Lower leg skin (tissue), 4 donors: ENCODE measurements at regions not wholly inside any gene's neighbourhood (a gene's known extent, or its start where the extent isn't known, plus 50 kb on each side); places are given as distances from the start of the nearest gene placed in this dataset.

Experiments
- DNase-seq, 2 donors: peaks; one replicate each; pipeline ENCODE4 v3.0.0-alpha.2; 2019; ENCODE audit warnings: low spot score in 2 of 2
- H3K4me3 ChIP-seq: fragments of 200-600 bp; sonication (generic); 2 replicates; pipeline ENCODE4 v1.5.1; 2017; ENCODE audit warnings: mild to moderate bottlenecking, low read depth; ENCODE audit not compliant: poor library complexity, severe bottlenecking
- CTCF ChIP-seq, 3 donors: fragments of 450-650 bp; IDR thresholded peaks; one replicate each; pipeline ENCODE4 v1.5.1; 2016; ENCODE audit warnings: antibody characterized with exemption in 3 of 3, mild to moderate bottlenecking in 3 of 3, moderate library complexity in 2 of 3
- POLR2A ChIP-seq, 2 donors: fragments of 450-650 bp; IDR thresholded peaks; one replicate each; pipeline ENCODE4 v1.6.1; 2016 to 2017; ENCODE audit warnings: antibody characterized with exemption in 2 of 2, mild to moderate bottlenecking in 1 of 2, moderate library complexity in 1 of 2
- WGBS, 2 donors: methylation state at CpG; one replicate each; pipeline ENCODE4 v1.1.5; 2018; 5-methylcytosine and 5-hydroxymethylcytosine counted together
- intact Hi-C: fragments of 100-400 bp; cut with DNase I; formaldehyde crosslinking; loops from one replicate; pipeline ENCODE4 v1.15.0; 2023; ENCODE audit warnings: low total_unique reads

- H3K4me3 ChIP-seq, result no peak overlapping the region
- 90 to 92% methylated on average over 5 of the region's 5 CpGs for WGBS, 2 donors
- intact Hi-C loops, result loop anchor here (10.0 kb wide), 1 partner anchor 737 kb away; no protein-coding TSS in a partner anchor
- TF ChIP-seq POLR2A (IDR thresholded peaks at IDR 0.05) (no peak), CTCF (IDR thresholded peaks at IDR 0.05) (no peak)
- no peak for DNase-seq
Observed at GRCh38 chr14:26982071-26982470, 384.2 kb upstream of the NOVA1 start.

- intact Hi-C loops, result loop anchor here (10.0 kb wide), 1 partner anchor 740 kb away; no protein-coding TSS in a partner anchor
- DNase-seq, result peak in 1 of 2 donors; percentile 49
- TF ChIP-seq POLR2A (IDR thresholded peaks at IDR 0.05), result no peak
- TF ChIP-seq CTCF (IDR thresholded peaks at IDR 0.05), result peak in 1 of 3 donors; percentile 39
- H3K4me3 ChIP-seq, result no peak overlapping the region
- 44 to 52% methylated on average over 9 of the region's 9 CpGs for WGBS, 2 donors
Observed at GRCh38 chr14:26984311-26985177, 386.7 kb upstream of the NOVA1 start.

- no peak for TF ChIP-seq CTCF (IDR thresholded peaks at IDR 0.05)
- TF ChIP-seq POLR2A (IDR thresholded peaks at IDR 0.05), result no peak
- no peak for DNase-seq
- intact Hi-C loops, result loop anchor here (10.0 kb wide), 1 partner anchor 743 kb away; no protein-coding TSS in a partner anchor
- no peak overlapping the region for H3K4me3 ChIP-seq
- 84 to 89% methylated on average over 7 of the region's 7 CpGs for WGBS, 2 donors
Observed at GRCh38 chr14:26987744-26988363, 390.0 kb upstream of the NOVA1 start.

GRCh38 chr14:26990946-26991345, 393.1 kb upstream of the NOVA1 start:
- DNase-seq, result no peak
- TF ChIP-seq POLR2A (IDR thresholded peaks at IDR 0.05), result no peak
- intact Hi-C loops, result no loop called here
- H3K4me3 ChIP-seq, result no peak overlapping the region

- TF ChIP-seq CTCF (IDR thresholded peaks at IDR 0.05) (no peak), POLR2A (IDR thresholded peaks at IDR 0.05) (no peak)
- H3K4me3 ChIP-seq, result no peak overlapping the region
- intact Hi-C loops, result no loop called here
- no peak for DNase-seq
- WGBS, 2 donors, result 65 to 66% methylated on average over 3 of the region's 3 CpGs
Observed at GRCh38 chr14:26992403-26993115, 394.7 kb upstream of the NOVA1 start.

GRCh38 chr14:26993556-26993955, 395.7 kb upstream of the NOVA1 start:
- intact Hi-C loops, result no loop called here
- H3K4me3 ChIP-seq, result no peak overlapping the region
- no peak for TF ChIP-seq POLR2A (IDR thresholded peaks at IDR 0.05)
- no peak for TF ChIP-seq CTCF (IDR thresholded peaks at IDR 0.05)
- 9 to 10% methylated on average over 2 of the region's 2 CpGs for WGBS, 2 donors
- peak in 1 of 2 donors; percentile 19 for DNase-seq
